ENCODE measurements at regions not wholly inside any gene's neighbourhood (a gene's known extent, or its start where the extent isn't known, plus 50 kb on each side); places are given as distances from the start of the nearest gene placed in this dataset.

GRCh38 chr20:22915512-22915911 is 119.6 kb upstream of the SSTR4 start:
- TF ChIP-seq CTCF (CRISPR knock-in tag; IDR thresholded peaks at IDR 0.05), result no peak
- TF ChIP-seq USF2 (IDR thresholded peaks at IDR 0.05; ENCODE audit: low read depth, low read length), result no peak
- TF ChIP-seq USF2 (CRISPR knock-in tag; IDR thresholded peaks at IDR 0.05; ENCODE audit: borderline replicate concordance), result no peak

Data from HepG2 (cell line).